Caco-2 (cell line): ENCODE measurements at regions not wholly inside any gene's neighbourhood (a gene's known extent, or its start where the extent isn't known, plus 50 kb on each side); places are given as distances from the start of the nearest gene placed in this dataset.

Experiments
- BruUV-seq: library from RNA; stranded (reverse); fragments of 400-500 nt; replicated peaks from 2 replicates; lab custom pipeline; 2021; lab: Mats Ljungman, UMichigan
- CTCF ChIA-PET: fragments of 300-600 bp; sonication (Branson Sonifier 250); formaldehyde crosslinking; loops from one replicate; lab custom pipeline; 2022; ENCODE audit warnings: antibody characterized with exemption; lab: Charles Lee
- POLR2A ChIA-PET: fragments of 300-600 bp; sonication (Branson Sonifier 250); formaldehyde crosslinking; loops from one replicate; lab custom pipeline; 2022; ENCODE audit warnings: antibody characterized with exemption; lab: Charles Lee
- DNase-seq, 2 experiments: peaks; one replicate each; pipeline versions ENCODE4 v3.0.0 to v3.0.0-alpha.2; 2020 to 2022
- H3K27me3 ChIP-seq: replicated peaks from 2 replicates; pipeline ENCODE4 v1.6.0; 2011; ENCODE audit warnings: low read length; ENCODE audit not compliant: control insufficient read depth, insufficient read depth
- H3K36me3 ChIP-seq: 2 replicates; pipeline ENCODE4 v1.5.1; 2011; ENCODE audit warnings: low read length; ENCODE audit not compliant: control insufficient read depth, insufficient read depth
- H3K4me1 ChIP-seq: fragments of 250-450 bp; sonication (Bioruptor Pico); 2 replicates; pipeline ENCODE4 v1.5.1; 2020; ENCODE audit warnings: mild to moderate bottlenecking
- H3K4me3 ChIP-seq: 2 replicates; pipeline ENCODE4 v1.5.1; 2011; ENCODE audit warnings: low read depth, mild to moderate bottlenecking, control low read depth, low read length
- H3K9me3 ChIP-seq: fragments of 250-450 bp; sonication (Bioruptor Pico); 2 replicates; pipeline ENCODE4 v1.5.1; 2020; ENCODE audit warnings: mild to moderate bottlenecking, moderate library complexity
- H3K27ac Mint-ChIP-seq: one replicate; pipeline ENCODE4 v1.8.0; 2022; ENCODE audit warnings: mixed read lengths; ENCODE audit not compliant: unreplicated experiment
- H3K27me3 Mint-ChIP-seq: one replicate; pipeline ENCODE4 v1.8.0; 2022; ENCODE audit warnings: mixed read lengths; ENCODE audit not compliant: insufficient read depth, unreplicated experiment
- H3K36me3 Mint-ChIP-seq: one replicate; pipeline ENCODE4 v1.8.0; 2022; ENCODE audit warnings: mild to moderate bottlenecking, mixed read lengths; ENCODE audit not compliant: insufficient read depth, unreplicated experiment
- H3K4me1 Mint-ChIP-seq: one replicate; pipeline ENCODE4 v1.8.0; 2022; ENCODE audit warnings: low read depth, mixed read lengths; ENCODE audit not compliant: unreplicated experiment
- H3K4me3 Mint-ChIP-seq: one replicate; pipeline ENCODE4 v1.8.0; 2022; ENCODE audit warnings: mild to moderate bottlenecking, moderate library complexity, mixed read lengths; ENCODE audit not compliant: unreplicated experiment
- H3K9me3 Mint-ChIP-seq: one replicate; pipeline ENCODE4 v1.8.0; 2022; ENCODE audit warnings: mixed read lengths; ENCODE audit not compliant: unreplicated experiment
- CTCF ChIP-seq, 2 experiments: fragments of 200-600 bp in 1 of 2; IDR thresholded peaks; 1 replicate in 1 of 2; 2 replicates in 1 of 2; pipeline versions ENCODE4 v1.5.1 to v1.8.0; 2011 to 2022; ENCODE audit warnings: antibody characterized with exemption in 1 of 2, control low read depth in 1 of 2, inconsistent platforms in 1 of 2, low read depth in 1 of 2, low read length in 1 of 2, mild to moderate bottlenecking in 1 of 2, moderate library complexity in 1 of 2; ENCODE audit not compliant: insufficient read depth in 1 of 2, severe bottlenecking in 1 of 2, unreplicated experiment in 1 of 2
- intact Hi-C: fragments of 100-400 bp; cut with micrococcal nuclease; formaldehyde crosslinking; loops from one replicate; pipeline ENCODE4 v1.10.0; 2022; ENCODE audit not compliant: unreplicated experiment

GRCh38 chr2:153138651-153139375, 339.7 kb downstream of the RPRM start:
- intact Hi-C loops, result no loop called here
- no peak for TF ChIP-seq CTCF (IDR thresholded peaks at IDR 0.05; ENCODE audit: insufficient read depth in 1 of 2, low read depth in 1 of 2, low read length in 1 of 2, severe bottlenecking in 1 of 2, unreplicated experiment in 1 of 2)
- POLR2A ChIA-PET, result no interaction called here
- CTCF ChIA-PET, result no interaction called here
- no peak overlapping the region for H3K4me3 Mint-ChIP-seq
- Histone ChIP-seq H3K27me3 (no peaks in the 10 kb centered on the region), H3K9me3 (no peaks in the 10 kb centered on the region), H3K36me3 (no peaks in the 10 kb centered on the region), H3K4me3 (no peak overlapping the region), H3K4me1 (no peaks in the 10 kb centered on the region)
- BruUV-seq, result no TSS peak
- H3K27ac Mint-ChIP-seq, result no peak overlapping the region
- no peaks in the 10 kb centered on the region for H3K9me3 Mint-ChIP-seq
- no peaks in the 10 kb centered on the region for H3K27me3 Mint-ChIP-seq
- DNase-seq, result no peak
- H3K4me1 Mint-ChIP-seq, result no peaks in the 10 kb centered on the region
- H3K36me3 Mint-ChIP-seq, result no peaks in the 10 kb centered on the region

- H3K9me3 ChIP-seq, result no peaks in the 10 kb centered on the region
- no peak overlapping the region for H3K4me3 Mint-ChIP-seq
- H3K36me3 Mint-ChIP-seq, result no peaks in the 10 kb centered on the region
- no peaks in the 10 kb centered on the region for H3K36me3 ChIP-seq
- no peaks in the 10 kb centered on the region for H3K4me1 Mint-ChIP-seq
- H3K27me3 ChIP-seq, result no peaks in the 10 kb centered on the region
- no peak for DNase-seq
- ChIA-PET CTCF (no interaction called here), POLR2A (no interaction called here)
- intact Hi-C loops, result no loop called here
- BruUV-seq, result no TSS peak
- no peak overlapping the region for H3K4me3 ChIP-seq
- H3K9me3 Mint-ChIP-seq, result no peaks in the 10 kb centered on the region
- H3K27ac Mint-ChIP-seq, result no peak overlapping the region
- no peaks in the 10 kb centered on the region for H3K4me1 ChIP-seq
- TF ChIP-seq CTCF (IDR thresholded peaks at IDR 0.05; ENCODE audit: insufficient read depth in 1 of 2, low read depth in 1 of 2, low read length in 1 of 2, severe bottlenecking in 1 of 2, unreplicated experiment in 1 of 2), result no peak
- H3K27me3 Mint-ChIP-seq, result no peaks in the 10 kb centered on the region
Observed at GRCh38 chr2:153136216-153136615, 342.3 kb downstream of the RPRM start.

- no peaks in the 10 kb centered on the region for H3K36me3 ChIP-seq
- CTCF ChIA-PET, result no interaction called here
- POLR2A ChIA-PET, result no interaction called here
- no peaks in the 10 kb centered on the region for H3K9me3 ChIP-seq
- no peak overlapping the region for H3K27ac Mint-ChIP-seq
- no peaks in the 10 kb centered on the region for H3K27me3 ChIP-seq
- no peak overlapping the region for H3K4me3 ChIP-seq
- no TSS peak for BruUV-seq
- intact Hi-C loops, result no loop called here
- H3K4me1 Mint-ChIP-seq, result no peaks in the 10 kb centered on the region
- H3K36me3 Mint-ChIP-seq, result no peaks in the 10 kb centered on the region
- TF ChIP-seq CTCF (IDR thresholded peaks at IDR 0.05; ENCODE audit: insufficient read depth in 1 of 2, low read depth in 1 of 2, low read length in 1 of 2, severe bottlenecking in 1 of 2, unreplicated experiment in 1 of 2), result no peak
- no peaks in the 10 kb centered on the region for H3K9me3 Mint-ChIP-seq
- no peak for DNase-seq
- no peak overlapping the region for H3K4me3 Mint-ChIP-seq
- no peaks in the 10 kb centered on the region for H3K4me1 ChIP-seq
- H3K27me3 Mint-ChIP-seq, result no peaks in the 10 kb centered on the region
Observed at GRCh38 chr2:153134725-153135124, 343.8 kb downstream of the RPRM start.
